ENCODE measurements at regions not wholly inside any gene's neighbourhood (a gene's known extent, or its start where the extent isn't known, plus 50 kb on each side); places are given as distances from the start of the nearest gene placed in this dataset.
A peak's percentile ranks its signal among the peaks of the same experiment; 100 is the strongest.

GRCh38 chr12:74415633-74416032 is 122.0 kb upstream of the ATXN7L3B start:
- H3K36me3 Mint-ChIP-seq = no peaks in the 10 kb centered on the region
- H3K27me3 Mint-ChIP-seq (ENCODE audit: low read depth) = peaks cover 12% of the 10 kb centered on the region

GRCh38 chr12:74418573-74418972 is 119.1 kb upstream of the ATXN7L3B start:
- H3K27ac Mint-ChIP-seq = no peak overlapping the region
- no peaks in the 10 kb centered on the region for H3K36me3 Mint-ChIP-seq
- H3K27me3 Mint-ChIP-seq (ENCODE audit: low read depth) = peaks cover 12% of the 10 kb centered on the region
- peaks cover 3% of the 10 kb centered on the region for H3K4me1 Mint-ChIP-seq
- H3K4me3 Mint-ChIP-seq = no peak overlapping the region
- no peak for TF ChIP-seq CTCF (IDR thresholded peaks at IDR 0.05; ENCODE audit: unreplicated experiment)
- no peaks in the 10 kb centered on the region for H3K9me3 Mint-ChIP-seq
- DNase-seq (ENCODE audit: low spot score in 2 of 2, unreplicated experiment in 2 of 2) = no peak

More at GRCh38 chr12:74415633-74416032, 122.0 kb upstream of the ATXN7L3B start:
- Mint-ChIP-seq H3K27ac (no peak overlapping the region), H3K4me1 (peaks cover 3% of the 10 kb centered on the region), H3K4me3 (no peak overlapping the region), H3K9me3 (no peaks in the 10 kb centered on the region)
- peak; percentile 71 for TF ChIP-seq CTCF (IDR thresholded peaks at IDR 0.05; ENCODE audit: unreplicated experiment)
- DNase-seq (ENCODE audit: low spot score in 2 of 2, unreplicated experiment in 2 of 2) = no peak

GRCh38 chr12:74424778-74425177 is 112.9 kb upstream of the ATXN7L3B start:
- H3K27ac Mint-ChIP-seq = no peak overlapping the region
- H3K4me1 Mint-ChIP-seq = no peaks in the 10 kb centered on the region
- no peak overlapping the region for H3K4me3 Mint-ChIP-seq
- no peak for DNase-seq (ENCODE audit: low spot score in 2 of 2, unreplicated experiment in 2 of 2)
- TF ChIP-seq CTCF (IDR thresholded peaks at IDR 0.05; ENCODE audit: unreplicated experiment) = no peak
- peaks cover 5% of the 10 kb centered on the region for H3K9me3 Mint-ChIP-seq
- H3K36me3 Mint-ChIP-seq = no peaks in the 10 kb centered on the region
- H3K27me3 Mint-ChIP-seq (ENCODE audit: low read depth) = no peaks in the 10 kb centered on the region

GRCh38 chr12:74426091-74426490 is 111.5 kb upstream of the ATXN7L3B start:
- no peak for TF ChIP-seq CTCF (IDR thresholded peaks at IDR 0.05; ENCODE audit: unreplicated experiment)
- H3K36me3 Mint-ChIP-seq = no peaks in the 10 kb centered on the region
- no peaks in the 10 kb centered on the region for H3K27me3 Mint-ChIP-seq (ENCODE audit: low read depth)
- H3K4me1 Mint-ChIP-seq = no peaks in the 10 kb centered on the region
- H3K9me3 Mint-ChIP-seq = peaks cover 5% of the 10 kb centered on the region
- no peak overlapping the region for H3K27ac Mint-ChIP-seq
- no peak overlapping the region for H3K4me3 Mint-ChIP-seq
- DNase-seq (ENCODE audit: low spot score in 2 of 2, unreplicated experiment in 2 of 2) = no peak

- H3K4me3 Mint-ChIP-seq = no peak overlapping the region
- H3K27ac Mint-ChIP-seq = no peak overlapping the region
- peaks cover 8% of the 10 kb centered on the region for H3K9me3 Mint-ChIP-seq
- no peak for DNase-seq (ENCODE audit: low spot score in 2 of 2, unreplicated experiment in 2 of 2)
- H3K36me3 Mint-ChIP-seq = no peaks in the 10 kb centered on the region
- H3K4me1 Mint-ChIP-seq = no peaks in the 10 kb centered on the region
- H3K27me3 Mint-ChIP-seq (ENCODE audit: low read depth) = peaks cover 3% of the 10 kb centered on the region
- no peak for TF ChIP-seq CTCF (IDR thresholded peaks at IDR 0.05; ENCODE audit: unreplicated experiment)
These were observed 108.1 kb upstream of the ATXN7L3B start for GRCh38 chr12:74429535-74429934.

GRCh38 chr12:74431801-74432200 is 105.8 kb upstream of the ATXN7L3B start:
- H3K27me3 Mint-ChIP-seq (ENCODE audit: low read depth) = peaks cover 6% of the 10 kb centered on the region
- TF ChIP-seq CTCF (IDR thresholded peaks at IDR 0.05; ENCODE audit: unreplicated experiment) = no peak

More at GRCh38 chr12:74431801-74432200, 105.8 kb upstream of the ATXN7L3B start:
- Mint-ChIP-seq H3K4me3 (no peak overlapping the region), H3K4me1 (no peaks in the 10 kb centered on the region), H3K27ac (no peak overlapping the region), H3K9me3 (peaks cover 8% of the 10 kb centered on the region), H3K36me3 (no peaks in the 10 kb centered on the region)
- no peak for DNase-seq (ENCODE audit: low spot score in 2 of 2, unreplicated experiment in 2 of 2)

Data from mesothelial cell of epicardium (in vitro differentiated cells).